PC-3 (cell line): ENCODE measurements at regions not wholly inside any gene's neighbourhood (a gene's known extent, or its start where the extent isn't known, plus 50 kb on each side); places are given as distances from the start of the nearest gene placed in this dataset.

Experiments
- CTCF ChIP-seq: fragments of 300-600 bp; sonication (generic); conservative IDR thresholded peaks from 2 replicates; pipeline ENCODE4 v1.5.1; 2017; ENCODE audit warnings: antibody characterized with exemption, low read depth, mild to moderate bottlenecking, low read length
- EZH2 ChIP-seq: fragments of 300-600 bp; sonication (generic); IDR thresholded peaks from one replicate; pipeline ENCODE4 v1.6.1; 2017; ENCODE audit warnings: antibody characterized with exemption, mild to moderate bottlenecking, low read length; ENCODE audit not compliant: unreplicated experiment
- EZH2phosphoT487 ChIP-seq: fragments of 300-600 bp; sonication (generic); IDR thresholded peaks from 2 replicates; pipeline ENCODE4 v1.6.1; 2018; ENCODE audit warnings: mild to moderate bottlenecking, antibody characterized with exemption, low read length, borderline replicate concordance

- TF ChIP-seq CTCF, result no peak
- no peak for TF ChIP-seq EZH2
- TF ChIP-seq EZH2phosphoT487, result no peak
These were observed 218.4 kb upstream of the PIK3R1 start for GRCh38 chr5:67997148-67997547.
